ENCODE measurements at regions not wholly inside any gene's neighbourhood (a gene's known extent, or its start where the extent isn't known, plus 50 kb on each side); places are given as distances from the start of the nearest gene placed in this dataset.

DNA sequence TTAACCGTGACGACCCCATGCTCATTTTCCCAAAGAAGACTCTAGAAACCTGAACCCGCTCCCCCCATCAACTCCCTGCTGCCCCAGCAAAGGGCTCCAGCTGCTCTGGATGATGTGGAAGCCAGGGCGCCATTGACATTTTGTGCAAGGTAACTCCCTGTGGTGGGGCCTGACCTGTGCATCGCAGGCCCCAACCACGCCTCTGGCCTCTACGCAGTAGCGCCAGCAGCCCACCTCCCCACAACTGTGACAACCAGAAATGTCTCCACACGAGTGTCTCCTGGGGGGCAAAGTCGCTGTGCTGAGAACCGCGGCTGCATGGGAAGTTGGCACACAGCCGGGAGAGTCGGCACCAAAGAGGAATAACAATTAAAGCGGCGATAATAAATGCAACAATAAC, 86.9 kb upstream of the PRR5 start:
- no peak for DNase-seq (ENCODE audit: low spot score)

DNA sequence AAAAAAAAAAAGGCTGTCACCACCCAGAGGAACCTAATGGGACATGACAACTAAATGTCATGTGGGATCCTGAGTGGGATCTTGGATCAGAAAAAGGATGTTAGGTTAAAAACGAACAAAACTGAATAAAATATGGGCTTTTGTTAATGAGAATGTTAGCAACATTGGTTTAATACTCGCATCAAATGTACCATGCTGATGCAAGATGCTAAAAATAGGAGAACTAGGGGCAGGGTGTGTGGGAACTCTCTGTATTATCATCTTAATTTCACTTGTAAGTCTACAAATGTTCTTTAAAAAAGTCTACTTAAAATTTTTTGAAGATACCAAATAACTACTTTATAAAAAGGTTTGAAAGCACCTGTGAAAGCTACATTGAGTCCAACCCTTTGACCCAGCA, 88.8 kb upstream of the PRR5 start:
- no peak for DNase-seq (ENCODE audit: low spot score)

DNA sequence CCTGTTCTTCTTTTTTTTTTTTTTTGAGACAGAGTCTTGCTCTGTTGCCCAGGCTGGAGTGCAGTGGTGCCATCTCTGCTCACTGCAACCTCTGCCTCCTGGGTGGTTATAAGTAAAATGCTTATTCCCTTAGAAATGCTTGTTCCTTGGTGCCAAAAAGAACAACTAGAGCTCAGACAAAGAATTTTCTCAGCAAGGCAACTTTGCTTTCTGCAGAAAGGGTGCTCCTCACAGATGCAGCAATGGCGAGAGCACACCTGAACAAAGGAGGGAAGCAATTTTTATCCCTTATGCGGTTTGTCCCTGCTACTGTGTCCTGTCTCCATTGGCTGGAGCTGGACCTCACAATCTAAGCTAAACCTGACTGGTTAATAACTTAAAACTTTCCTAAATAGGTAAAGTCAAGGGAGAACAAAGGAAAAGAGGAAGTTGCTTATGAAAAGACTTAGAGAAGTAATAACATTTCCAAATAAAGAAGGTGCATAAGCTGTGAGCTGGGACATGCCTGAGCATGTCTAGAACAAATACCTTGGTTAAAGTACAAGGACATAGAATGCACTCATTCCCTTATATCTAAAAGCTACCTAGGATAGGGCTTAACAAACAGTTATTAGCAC, 90.0 kb upstream of the PRR5 start:
- no peak for DNase-seq (ENCODE audit: low spot score)

DNA sequence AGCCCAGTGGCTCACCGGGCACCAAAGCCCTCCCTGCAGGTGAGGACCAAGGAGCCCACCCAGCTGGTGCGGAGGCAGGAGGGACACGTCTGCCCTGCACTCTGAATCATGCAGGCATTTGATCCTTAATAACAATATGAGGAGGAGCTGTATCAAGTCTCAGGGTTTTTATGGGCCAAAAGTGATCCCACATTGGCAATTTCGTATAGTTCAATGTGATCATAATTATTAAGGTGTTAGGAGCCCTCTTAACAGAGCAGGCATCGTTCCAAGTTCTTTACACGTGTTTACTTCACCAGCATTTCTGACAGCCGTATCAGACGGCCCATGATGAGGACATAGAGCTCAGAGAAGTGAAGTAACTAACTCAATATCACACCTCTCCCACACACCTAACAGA, 91.9 kb upstream of the PRR5 start:
- DNase-seq (ENCODE audit: low spot score), result no peak

DNA sequence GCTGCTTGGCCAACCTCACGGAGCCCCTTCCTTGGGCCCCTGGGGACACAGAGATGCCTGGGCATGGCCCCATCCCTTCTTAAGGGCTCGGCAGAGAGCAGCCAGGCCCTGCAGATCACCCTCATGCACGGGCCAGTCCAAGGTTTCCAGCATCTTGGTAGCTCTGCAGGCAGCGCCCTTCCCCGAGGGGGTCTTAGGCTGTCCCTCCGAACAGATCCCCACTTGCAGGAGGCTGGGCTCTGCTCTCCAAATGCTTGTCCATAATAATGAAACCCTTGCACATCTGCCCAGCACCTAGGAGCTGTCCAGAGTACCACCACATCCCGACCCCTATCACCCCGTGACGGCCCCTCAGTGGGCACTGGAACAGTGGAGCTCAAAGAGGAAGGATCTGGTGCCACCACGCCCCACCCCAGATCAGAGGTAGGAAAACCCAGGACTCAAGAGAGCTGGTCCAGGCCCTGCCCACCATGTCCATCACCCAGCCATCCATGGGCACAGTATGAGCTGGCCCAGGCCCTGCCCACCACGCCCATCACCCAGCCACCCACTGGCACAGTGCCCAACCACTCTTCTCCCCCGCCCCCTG, 92.5 kb upstream of the PRR5 start:
- DNase-seq (ENCODE audit: low spot score), result no peak

DNA sequence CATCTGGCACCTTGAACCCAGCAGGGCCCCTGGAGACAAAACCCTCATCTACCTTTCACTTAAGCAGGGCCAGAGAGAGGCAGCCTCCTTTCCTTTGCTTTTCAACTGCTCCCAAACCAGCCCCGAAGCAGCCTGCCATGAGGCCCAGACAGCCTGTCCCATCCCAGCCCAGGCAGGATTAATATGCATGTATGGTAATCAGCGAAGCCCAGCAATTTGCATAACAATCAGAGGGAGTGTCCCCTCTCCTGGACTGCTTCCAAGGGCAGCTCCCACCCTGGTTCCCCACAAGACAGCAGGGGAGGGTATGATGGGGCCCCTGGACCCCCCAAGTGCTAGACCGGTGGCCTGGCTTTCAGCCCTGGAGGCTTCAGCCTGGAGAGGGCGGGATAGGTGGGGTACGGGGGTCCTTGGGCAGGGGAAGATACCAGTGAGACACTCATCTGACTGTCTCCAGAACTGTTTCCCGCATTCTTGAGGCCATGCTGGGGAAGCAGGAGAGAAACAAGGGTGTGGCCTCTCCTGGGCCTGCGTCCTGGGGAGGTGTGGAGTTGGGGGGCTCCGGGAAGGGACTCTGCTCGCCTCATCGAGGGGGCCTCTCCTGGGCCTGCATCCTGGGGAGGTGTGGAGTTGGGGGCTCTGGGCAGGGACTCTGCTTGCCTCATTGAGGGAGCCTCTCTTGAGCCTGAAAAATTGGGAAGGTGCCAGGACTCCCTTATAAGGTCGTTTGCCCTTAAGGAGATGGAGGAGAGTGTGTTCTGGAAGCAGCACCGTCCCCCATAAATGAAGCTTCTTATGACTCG, 93.2 kb upstream of the PRR5 start:
- no peak for DNase-seq (ENCODE audit: low spot score)

DNA sequence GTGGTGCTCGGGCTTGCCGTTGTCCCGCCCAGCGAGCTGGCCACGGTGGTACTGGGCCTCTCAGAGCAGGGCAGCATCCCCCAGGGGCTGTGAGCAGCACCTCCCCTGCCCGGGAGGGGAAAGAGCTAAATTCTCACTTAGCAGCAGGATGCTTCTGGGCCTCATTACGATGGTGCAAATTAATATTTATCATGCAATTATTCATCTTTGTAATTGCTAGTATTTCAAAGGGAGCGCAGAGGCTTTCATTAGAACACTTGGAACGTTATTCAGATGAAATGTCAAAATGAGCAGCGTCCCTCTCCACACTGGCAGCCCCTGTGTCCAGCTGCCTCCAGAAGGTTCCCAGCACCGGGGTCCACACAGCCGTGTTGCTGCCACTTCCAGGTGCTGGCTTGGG, 95.9 kb upstream of the PRR5 start:
- no peak for DNase-seq (ENCODE audit: low spot score)

DNA sequence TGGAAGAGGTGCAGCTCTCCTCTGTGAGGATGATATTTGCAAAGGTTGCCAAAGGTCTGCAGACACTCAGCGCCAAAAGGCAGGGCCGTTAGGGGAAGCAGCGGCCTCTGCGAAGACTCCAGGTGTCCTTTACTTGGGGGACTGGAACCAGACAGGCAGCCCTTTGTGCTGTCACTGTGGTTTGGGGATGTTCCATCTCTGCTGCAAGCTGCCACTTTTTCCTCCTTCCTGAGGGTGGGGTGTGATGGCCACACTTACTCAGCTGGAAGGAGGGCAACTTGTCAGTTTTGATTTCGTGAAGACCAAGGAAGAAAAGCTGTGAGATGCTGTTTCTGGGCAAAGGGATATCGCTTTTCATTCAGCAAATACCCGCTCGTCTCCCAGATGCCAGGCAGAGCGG, 96.5 kb upstream of the PRR5 start:
- DNase-seq (ENCODE audit: low spot score), result no peak

DNA sequence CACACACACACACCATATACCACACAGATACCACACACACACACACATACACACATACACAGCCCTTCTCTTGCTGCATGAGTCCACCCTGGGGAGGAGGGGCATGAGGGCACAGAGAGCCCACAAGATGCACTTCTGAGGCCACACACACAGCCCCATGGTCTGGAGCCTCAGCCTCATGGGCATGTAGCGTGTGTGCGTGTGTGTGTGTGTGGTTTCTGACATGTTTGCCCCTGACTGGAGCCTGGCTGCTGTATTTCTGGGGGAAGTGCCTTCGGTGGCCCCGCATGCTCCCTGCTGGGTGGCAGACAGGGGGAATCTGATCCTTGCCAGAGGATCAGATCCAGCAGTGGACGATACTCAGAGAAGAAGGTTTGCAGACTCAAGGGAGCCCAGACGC, 97.0 kb upstream of the PRR5 start:
- no peak for DNase-seq (ENCODE audit: low spot score)

DNA sequence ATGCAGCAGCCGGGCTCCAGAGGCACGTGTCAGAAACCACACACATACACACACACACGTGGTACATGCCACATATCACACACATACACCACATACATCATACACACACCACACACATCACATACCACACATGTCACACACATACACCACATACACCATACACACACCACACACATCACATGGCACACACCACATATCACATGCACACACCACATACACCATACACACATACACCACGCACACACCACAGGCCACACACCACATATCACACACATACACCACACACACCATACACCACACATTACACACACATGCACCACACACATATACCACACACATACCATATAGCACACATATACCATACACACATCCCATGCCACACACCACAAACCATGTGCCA, 97.5 kb upstream of the PRR5 start:
- no peak for DNase-seq (ENCODE audit: low spot score)

DNA sequence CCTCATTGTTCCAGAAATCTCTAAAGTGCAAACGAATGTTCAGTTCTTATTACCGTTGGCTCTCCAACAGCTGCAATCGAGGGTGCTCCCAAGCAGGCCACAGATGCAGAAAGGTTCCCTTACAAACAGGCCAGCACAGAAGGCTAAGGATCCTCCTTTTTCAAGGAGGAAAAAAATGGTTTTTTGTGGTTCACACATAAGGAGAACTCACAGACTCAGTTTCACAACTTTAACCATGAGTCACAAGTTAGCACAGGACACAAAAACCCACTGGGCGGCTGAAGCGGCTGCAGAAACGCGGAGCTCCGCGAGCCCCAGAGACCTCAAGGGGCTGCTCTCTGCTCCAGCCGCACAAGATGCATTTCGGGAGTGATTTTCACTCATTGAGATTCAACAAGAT, 98.2 kb upstream of the PRR5 start:
- DNase-seq (ENCODE audit: low spot score), result no peak

DNA sequence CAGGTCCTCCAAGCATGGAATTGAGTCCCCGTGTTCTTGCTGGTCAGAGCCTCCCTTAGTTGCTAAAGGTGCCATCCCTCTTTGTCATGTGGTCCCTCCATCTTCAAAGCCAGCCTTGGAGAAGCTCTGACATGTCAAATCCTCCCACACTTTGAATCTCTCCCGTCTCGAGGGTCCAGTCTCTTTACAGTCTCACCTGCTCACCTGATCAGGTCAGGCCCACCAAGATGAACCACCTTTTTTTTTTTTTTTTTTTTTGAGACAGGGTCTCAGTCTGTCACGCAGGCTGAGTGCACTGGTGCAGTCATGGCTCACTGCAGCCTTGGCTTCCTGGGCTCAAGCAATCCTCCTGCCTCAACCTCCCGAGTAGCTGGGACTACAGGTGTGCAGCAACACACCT, 100.3 kb upstream of the PRR5 start:
- DNase-seq (ENCODE audit: low spot score), result no peak

DNA sequence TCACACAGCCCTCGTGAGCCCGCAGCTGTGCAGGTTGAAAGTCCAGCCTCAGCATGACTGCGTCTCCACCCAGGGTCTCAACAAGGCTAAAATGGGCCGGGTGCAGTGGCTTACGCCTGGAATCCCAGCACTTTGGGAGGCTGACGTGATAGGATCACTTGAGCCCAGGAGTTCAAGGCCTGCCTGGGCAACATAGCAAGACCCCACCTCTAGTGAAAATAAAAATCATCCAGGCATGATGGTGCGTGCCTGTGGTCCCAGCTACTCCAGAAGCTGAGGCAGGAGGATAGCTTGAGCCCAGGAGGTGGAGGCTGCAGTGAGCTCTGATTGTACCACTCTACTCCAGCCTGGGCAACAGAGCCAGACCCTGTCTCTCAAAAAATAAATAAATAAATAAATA, 100.8 kb upstream of the PRR5 start:
- no peak for DNase-seq (ENCODE audit: low spot score)

DNA sequence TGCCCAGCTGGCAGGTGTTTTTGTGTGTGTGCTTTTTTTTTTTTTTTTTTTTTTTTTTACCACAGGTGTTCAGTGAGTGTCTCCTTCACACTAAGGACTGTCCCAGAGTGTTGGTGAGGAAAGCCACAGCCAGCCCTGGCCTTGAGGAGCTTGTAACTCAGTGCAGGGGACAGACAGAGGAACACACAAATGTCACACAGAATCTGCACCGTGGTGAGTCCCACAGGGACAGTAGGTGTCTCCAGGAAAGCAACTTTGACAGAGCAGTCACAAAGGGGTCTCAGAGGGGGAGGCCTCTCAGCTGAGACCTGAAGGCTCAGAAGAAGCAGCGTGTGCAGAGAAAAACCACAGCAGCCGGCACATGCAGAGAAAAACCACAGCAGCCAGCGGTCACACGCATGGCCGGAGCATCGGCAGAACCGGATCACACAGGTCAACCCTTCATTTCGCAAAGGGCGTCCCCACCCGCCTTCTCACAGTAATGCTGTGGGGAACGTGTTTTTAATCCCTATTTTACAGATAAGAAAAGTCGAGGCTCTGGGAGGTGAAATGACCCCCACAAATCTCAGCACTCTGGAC, 101.7 kb upstream of the PRR5 start:
- no peak for DNase-seq (ENCODE audit: low spot score)

DNA sequence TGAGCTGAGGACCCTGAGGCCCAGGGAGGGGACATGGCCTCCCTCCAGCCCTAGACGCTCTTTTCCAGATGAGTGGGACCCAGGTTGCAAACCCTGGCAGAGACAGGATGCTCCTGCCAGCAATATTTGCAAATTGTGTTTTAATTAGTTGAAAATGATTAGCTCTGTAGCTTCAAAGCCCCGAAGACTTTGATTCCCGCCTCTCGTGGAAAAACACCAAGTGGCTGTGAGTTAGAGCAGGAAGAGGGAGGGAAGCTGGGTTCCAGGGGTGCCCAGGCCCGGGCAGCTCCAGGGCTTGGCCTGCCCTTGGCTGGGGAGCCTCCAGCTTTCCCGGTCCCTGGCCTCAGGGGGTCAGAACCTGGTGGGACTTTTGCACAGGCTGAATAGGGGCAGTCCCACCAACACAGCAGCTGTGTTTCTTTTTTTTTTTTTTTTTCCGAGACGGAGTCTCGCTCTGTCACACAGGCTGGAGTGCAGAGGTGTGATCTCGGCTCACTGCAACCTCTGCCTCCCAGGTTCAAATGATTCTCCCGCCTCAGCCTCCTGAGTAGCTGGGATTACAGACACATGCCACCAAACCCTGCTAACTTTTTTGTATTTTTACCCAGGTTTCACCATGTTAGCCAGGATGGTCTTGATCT, 101.6 kb upstream of the RTL6 start:
- DNase-seq (ENCODE audit: low spot score), result no peak

DNA sequence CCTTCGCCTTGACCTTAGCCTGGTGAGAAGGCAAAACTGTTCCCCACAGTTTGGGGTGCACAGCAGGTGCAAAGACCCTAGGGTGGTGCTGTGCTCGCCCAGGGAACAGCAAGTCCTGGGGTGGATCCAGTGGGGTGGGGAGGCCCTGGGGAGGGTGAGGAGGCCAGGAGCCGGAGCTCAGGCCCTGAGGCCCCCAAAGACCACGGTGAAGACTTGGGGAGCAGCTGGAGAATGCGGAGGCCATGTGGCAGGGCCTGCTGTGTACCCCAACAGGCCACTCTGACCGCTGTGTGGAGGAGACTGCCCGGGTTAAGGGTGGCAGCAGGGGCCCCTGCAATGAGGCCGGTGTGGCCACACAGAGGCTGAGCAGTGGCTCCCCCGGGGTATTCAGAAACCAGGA, 101.1 kb upstream of the RTL6 start:
- DNase-seq (ENCODE audit: low spot score), result no peak

DNA sequence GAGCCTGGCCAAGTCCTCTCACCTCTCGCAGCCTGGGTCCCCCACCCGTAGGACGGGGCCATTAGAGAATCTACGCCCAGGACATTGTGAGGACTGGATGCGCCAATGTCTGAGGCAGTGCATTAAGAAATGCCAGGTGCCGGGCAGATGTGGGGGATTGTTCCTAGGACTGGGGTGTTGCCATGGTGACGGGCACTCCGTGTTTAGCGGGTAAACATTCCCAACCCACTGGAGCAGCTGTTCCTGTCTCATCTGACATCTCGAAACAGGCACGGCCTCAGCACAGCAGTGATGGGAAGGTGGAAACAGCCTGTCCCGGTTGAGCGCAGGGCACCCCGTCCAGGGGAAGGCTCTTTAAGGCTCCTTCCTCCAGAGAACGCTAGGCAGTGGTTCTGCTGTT, 99.6 kb upstream of the RTL6 start:
- no peak for DNase-seq (ENCODE audit: low spot score)

DNA sequence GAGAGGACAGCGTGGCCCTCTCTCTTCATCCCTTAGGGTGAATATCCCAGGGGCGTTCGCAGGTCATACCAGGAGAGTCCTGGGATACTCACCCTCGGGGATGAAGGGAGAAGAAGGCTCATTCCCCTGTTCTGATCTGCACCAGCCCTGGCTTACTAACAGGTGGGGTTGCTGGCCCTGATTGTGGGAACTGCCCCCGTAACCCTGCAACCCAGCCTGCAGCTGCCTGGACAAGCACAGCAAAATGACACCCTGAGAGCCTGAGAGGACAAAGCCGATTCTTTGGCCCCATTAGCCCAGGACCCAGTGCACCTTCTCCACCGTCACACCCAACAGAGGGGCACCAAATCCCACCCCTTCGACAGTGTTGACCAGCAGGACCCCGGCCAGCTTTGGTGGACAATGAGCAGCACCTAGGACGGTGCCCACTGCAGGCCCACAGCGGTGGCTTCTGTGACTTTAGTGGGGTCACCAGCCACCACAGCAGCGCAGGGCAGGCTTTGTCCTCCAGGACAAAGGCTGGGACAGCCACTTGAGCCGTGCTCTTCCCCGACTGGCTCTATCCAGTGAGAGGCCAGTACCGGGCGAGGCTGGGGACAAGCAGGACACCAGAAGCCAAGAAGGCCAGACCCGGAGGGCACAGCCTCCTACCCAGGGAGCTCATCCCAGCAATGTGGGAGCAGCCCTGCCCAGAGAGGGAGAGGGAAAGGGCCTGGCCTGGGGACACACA, 98.5 kb upstream of the RTL6 start:
- no peak for DNase-seq (ENCODE audit: low spot score)

DNA sequence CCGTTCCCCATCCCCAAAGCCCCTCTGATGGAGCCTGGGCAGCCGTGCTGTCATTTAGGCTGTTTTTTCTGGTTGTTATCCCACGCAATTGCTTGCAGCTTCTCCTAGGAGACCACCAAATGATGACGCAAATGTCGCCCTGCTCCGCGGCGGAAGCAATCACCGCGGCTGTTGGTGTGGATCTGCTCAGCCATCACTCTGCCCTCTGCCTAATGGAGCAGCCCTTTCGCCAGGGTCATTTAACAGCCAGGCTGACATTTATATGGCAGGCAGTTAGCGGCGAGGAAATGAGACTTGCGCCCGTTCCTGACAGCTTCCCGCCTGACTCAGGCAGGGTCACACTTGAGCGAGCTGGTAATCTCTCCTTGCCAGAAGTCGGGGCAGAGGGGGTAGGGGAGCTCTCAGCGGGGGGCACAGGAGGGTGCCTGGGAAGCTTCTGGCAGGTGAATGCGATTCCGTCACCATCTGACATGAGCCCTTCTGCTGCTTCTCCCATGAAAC, 97.9 kb upstream of the RTL6 start:
- DNase-seq (ENCODE audit: low spot score), result no peak

DNA sequence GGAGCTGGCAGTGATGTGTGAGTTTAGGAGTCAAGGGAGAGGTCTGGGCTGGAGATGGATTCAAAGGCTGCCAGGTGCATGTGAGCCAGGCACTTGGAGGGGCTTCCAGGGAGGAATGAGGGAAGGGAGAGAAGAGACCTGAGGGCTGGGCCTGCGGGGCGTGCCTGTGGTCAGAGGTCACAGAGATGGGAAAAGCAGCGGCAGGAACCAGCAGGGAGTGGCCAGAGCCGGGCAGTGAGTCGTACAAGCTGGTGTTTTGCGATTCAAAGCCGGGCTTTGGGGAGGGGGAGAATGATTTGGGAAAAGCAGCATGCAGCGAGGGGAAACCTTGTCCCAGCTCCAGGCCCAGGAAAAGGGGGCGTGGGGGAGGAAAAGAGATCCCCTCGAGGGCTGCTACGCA, 96.9 kb upstream of the RTL6 start:
- no peak for DNase-seq (ENCODE audit: low spot score)

DNA sequence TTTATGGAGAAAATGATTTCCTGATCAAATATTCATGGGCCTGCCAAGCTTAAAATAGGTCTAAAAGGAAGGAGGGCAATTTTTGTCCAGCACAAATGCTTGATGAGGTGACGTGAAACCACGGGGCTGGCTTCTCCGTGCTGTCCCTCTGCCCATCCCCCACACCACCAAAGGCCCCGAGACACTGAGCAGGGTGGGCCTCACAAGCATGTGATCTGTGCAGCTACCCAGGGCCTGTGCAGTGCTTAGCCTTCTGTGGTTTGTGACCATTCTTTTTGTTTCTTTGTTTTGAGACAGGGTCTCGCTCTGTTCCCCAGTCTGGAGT, 94.8 kb upstream of the RTL6 start:
- no peak for DNase-seq (ENCODE audit: low spot score)

Measured in H4 (cell line).